HL-60 (cell line): ENCODE measurements at regions not wholly inside any gene's neighbourhood (a gene's known extent, or its start where the extent isn't known, plus 50 kb on each side); places are given as distances from the start of the nearest gene placed in this dataset.

Experiments
- DNase-seq, 2 experiments: peaks; one replicate each; pipeline ENCODE4 v3.0.0-alpha.2; 2010 to 2020; ENCODE audit warnings: low read depth in 1 of 2, low spot score in 1 of 2
- H3K27ac ChIP-seq: fragments of 250-450 bp; sonication (Bioruptor Pico); replicated peaks from 2 replicates; pipeline ENCODE4 v1.5.1; 2020; ENCODE audit warnings: mild to moderate bottlenecking, moderate library complexity
- H3K27me3 ChIP-seq: fragments of 250-450 bp; sonication (Bioruptor Pico); 2 replicates; pipeline ENCODE4 v1.5.1; 2021; ENCODE audit warnings: mild to moderate bottlenecking, moderate library complexity; ENCODE audit not compliant: insufficient read depth, poor library complexity, severe bottlenecking
- H3K4me3 ChIP-seq: replicated peaks from 2 replicates; pipeline ENCODE4 v1.5.1; 2011; ENCODE audit warnings: mild to moderate bottlenecking, control low read depth, low read length; ENCODE audit not compliant: insufficient read depth
- CTCF ChIP-seq: IDR thresholded peaks from one replicate; pipeline ENCODE4 v1.5.1; 2011; ENCODE audit warnings: low read length, control low read depth, inconsistent platforms; ENCODE audit not compliant: insufficient read depth
- GABPA ChIP-seq: IDR thresholded peaks from 2 replicates; pipeline ENCODE4 v1.6.1; 2012; ENCODE audit warnings: low read depth
- POLR2AphosphoS5 ChIP-seq: IDR thresholded peaks from 2 replicates; pipeline ENCODE4 v1.6.1; 2012; ENCODE audit warnings: low read depth
- SPI1 ChIP-seq: IDR thresholded peaks from 2 replicates; pipeline ENCODE4 v1.6.1; 2012; ENCODE audit warnings: low read depth, mild to moderate bottlenecking, borderline replicate concordance
- TF ChIP-seq, protein P1 (sequence below): IDR thresholded peaks from 2 replicates; pipeline ENCODE4 v1.6.1; 2012; ENCODE audit warnings: low read depth; ENCODE audit not compliant: insufficient replicate concordance

DNA sequence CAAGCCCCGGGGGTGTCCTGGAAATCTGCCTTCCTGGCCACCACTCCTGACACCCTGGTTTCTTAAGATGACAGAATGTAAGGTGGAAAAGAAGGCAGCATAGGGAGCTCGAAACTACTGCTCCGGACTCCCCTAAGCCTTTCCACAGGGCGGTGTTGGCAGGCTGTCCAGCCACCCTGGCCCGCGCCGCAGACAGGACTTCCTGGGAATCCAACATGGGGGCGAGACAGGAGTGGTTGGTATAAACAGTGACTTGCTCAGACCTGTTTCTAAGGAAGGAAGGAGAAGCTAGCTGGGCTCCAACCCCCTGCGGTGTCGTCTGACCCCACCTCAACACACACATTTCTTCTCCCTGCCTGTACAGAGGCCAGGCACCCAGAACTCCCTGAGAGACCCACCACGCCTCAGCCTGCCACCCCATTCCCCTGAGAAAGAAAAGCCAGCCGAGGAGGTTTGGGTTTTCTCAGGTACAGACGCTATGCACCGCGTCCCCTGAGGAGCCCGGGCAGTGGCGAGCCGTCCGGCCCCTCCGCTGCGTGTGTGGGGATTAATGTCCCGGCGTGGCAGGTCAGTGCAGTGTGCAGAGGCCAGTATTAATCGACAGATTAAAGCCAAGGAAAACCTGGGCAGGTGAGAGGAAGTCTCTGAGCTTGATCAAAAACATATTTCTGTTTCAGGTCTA is 349.6 kb upstream of the MKI67 start:
- Histone ChIP-seq H3K27me3 (no peaks in the 10 kb centered on the region), H3K4me3 (no peak overlapping the region), H3K27ac (no peak overlapping the region)
- TF ChIP-seq GABPA (no peak), SPI1 (no peak)
- TF ChIP-seq, protein P1, sequence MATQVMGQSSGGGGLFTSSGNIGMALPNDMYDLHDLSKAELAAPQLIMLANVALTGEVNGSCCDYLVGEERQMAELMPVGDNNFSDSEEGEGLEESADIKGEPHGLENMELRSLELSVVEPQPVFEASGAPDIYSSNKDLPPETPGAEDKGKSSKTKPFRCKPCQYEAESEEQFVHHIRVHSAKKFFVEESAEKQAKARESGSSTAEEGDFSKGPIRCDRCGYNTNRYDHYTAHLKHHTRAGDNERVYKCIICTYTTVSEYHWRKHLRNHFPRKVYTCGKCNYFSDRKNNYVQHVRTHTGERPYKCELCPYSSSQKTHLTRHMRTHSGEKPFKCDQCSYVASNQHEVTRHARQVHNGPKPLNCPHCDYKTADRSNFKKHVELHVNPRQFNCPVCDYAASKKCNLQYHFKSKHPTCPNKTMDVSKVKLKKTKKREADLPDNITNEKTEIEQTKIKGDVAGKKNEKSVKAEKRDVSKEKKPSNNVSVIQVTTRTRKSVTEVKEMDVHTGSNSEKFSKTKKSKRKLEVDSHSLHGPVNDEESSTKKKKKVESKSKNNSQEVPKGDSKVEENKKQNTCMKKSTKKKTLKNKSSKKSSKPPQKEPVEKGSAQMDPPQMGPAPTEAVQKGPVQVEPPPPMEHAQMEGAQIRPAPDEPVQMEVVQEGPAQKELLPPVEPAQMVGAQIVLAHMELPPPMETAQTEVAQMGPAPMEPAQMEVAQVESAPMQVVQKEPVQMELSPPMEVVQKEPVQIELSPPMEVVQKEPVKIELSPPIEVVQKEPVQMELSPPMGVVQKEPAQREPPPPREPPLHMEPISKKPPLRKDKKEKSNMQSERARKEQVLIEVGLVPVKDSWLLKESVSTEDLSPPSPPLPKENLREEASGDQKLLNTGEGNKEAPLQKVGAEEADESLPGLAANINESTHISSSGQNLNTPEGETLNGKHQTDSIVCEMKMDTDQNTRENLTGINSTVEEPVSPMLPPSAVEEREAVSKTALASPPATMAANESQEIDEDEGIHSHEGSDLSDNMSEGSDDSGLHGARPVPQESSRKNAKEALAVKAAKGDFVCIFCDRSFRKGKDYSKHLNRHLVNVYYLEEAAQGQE = no peak
- no peak for DNase-seq

- TF ChIP-seq, protein P1 = no peak
- TF ChIP-seq POLR2AphosphoS5 (no peak), CTCF (no peak), GABPA (no peak), SPI1 (no peak)
- no peak for DNase-seq
- Histone ChIP-seq H3K27ac (no peak overlapping the region), H3K27me3 (no peaks in the 10 kb centered on the region), H3K4me3 (no peak overlapping the region)
Observed at GRCh38 chr10:128476368-128476725, 350.1 kb upstream of the MKI67 start.

DNA sequence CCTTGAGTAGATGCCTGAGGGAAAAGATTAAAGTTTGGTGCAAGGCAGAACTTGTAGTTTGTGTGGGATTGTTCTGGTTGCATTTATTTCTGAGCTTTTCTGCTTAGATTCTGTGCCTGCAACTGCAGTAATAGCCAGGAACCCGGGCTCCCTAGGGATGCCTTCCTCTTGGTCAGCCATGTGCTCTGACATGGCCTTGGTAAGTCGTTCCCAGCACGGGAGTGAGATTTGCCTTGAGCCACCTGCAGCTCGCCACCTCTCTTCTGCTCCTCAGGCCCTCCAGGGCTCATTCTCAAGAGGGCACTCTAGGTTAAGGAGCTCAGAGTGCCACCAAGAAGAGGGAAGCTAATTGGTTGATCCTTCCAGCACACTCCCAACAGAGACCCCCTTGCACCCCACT is 350.6 kb upstream of the MKI67 start:
- H3K27ac ChIP-seq = no peak overlapping the region
- TF ChIP-seq GABPA (no peak), POLR2AphosphoS5 (no peak), CTCF (no peak), SPI1 (no peak)
- TF ChIP-seq, protein P1 = no peak
- no peaks in the 10 kb centered on the region for H3K27me3 ChIP-seq
- H3K4me3 ChIP-seq = no peak overlapping the region
- DNase-seq = no peak
